Endodermal cell (in vitro differentiated cells): ENCODE measurements at regions not wholly inside any gene's neighbourhood (a gene's known extent, or its start where the extent isn't known, plus 50 kb on each side); places are given as distances from the start of the nearest gene placed in this dataset.

ENCODE experiments used
- DNase-seq: peaks from one replicate; pipeline ENCODE4 v3.0.0-alpha.2; 2017
- H3K27ac ChIP-seq: 2 replicates; pipeline ENCODE4 v1.5.1; 2013; ENCODE audit warnings: mild to moderate bottlenecking, low read depth, low read length, moderate library complexity
- H3K27me3 ChIP-seq: 2 replicates; pipeline ENCODE4 v1.6.1; 2013; ENCODE audit warnings: mild to moderate bottlenecking, low read length, moderate library complexity; ENCODE audit not compliant: insufficient read depth, control insufficient read depth, poor library complexity, severe bottlenecking
- H3K36me3 ChIP-seq: 2 replicates; pipeline ENCODE4 v1.7.0; 2013; ENCODE audit warnings: mild to moderate bottlenecking, low read length, moderate library complexity; ENCODE audit not compliant: control insufficient read depth, insufficient read depth
- H3K4me1 ChIP-seq: one replicate; pipeline ENCODE4 v1.7.0; 2013; ENCODE audit warnings: low read length; ENCODE audit not compliant: control insufficient read depth, insufficient read depth
- H3K4me3 ChIP-seq: 2 replicates; pipeline ENCODE4 v1.5.1; 2013; ENCODE audit warnings: mild to moderate bottlenecking, low read length, moderate library complexity
- H3K9ac ChIP-seq: 2 replicates; pipeline ENCODE4 v1.6.1; 2013; ENCODE audit warnings: mild to moderate bottlenecking, low read length, moderate library complexity; ENCODE audit not compliant: poor library complexity, severe bottlenecking; ENCODE audit errors: extremely low read depth
- H3K9me3 ChIP-seq: 2 replicates; pipeline ENCODE4 v1.6.1; 2013; ENCODE audit warnings: mild to moderate bottlenecking, low read length, moderate library complexity; ENCODE audit not compliant: control insufficient read depth
- H3K27ac Mint-ChIP-seq: 2 replicates; pipeline ENCODE4 v1.8.0; 2020; ENCODE audit warnings: mixed read lengths
- H3K27me3 Mint-ChIP-seq: 2 replicates; pipeline ENCODE4 v1.8.0; 2021; ENCODE audit warnings: mild to moderate bottlenecking, mixed read lengths; ENCODE audit not compliant: insufficient read depth
- H3K36me3 Mint-ChIP-seq: 2 replicates; pipeline ENCODE4 v1.8.0; 2020; ENCODE audit warnings: low read depth, mixed read lengths
- H3K4me1 Mint-ChIP-seq: 2 replicates; pipeline ENCODE4 v1.8.0; 2020; ENCODE audit warnings: mixed read lengths
- H3K4me3 Mint-ChIP-seq: 2 replicates; pipeline ENCODE4 v1.8.0; 2020; ENCODE audit warnings: mild to moderate bottlenecking, moderate library complexity, mixed read lengths
- H3K9me3 Mint-ChIP-seq: 2 replicates; pipeline ENCODE4 v1.8.0; 2020; ENCODE audit warnings: mild to moderate bottlenecking, mixed read lengths
- CTCF ChIP-seq: fragments of 200-600 bp; sonication (generic); conservative IDR thresholded peaks from 2 replicates; pipeline ENCODE4 v1.5.0; 2021; ENCODE audit warnings: antibody characterized with exemption, mild to moderate bottlenecking
- WGBS, 2 experiments: methylation state at CpG; one replicate each; pipeline versions ENCODE4 v1.1.5 to v1.1.7; 2013; ENCODE audit warnings: missing lambda C conversion rate in 2 of 2, mixed read lengths in 1 of 2; ENCODE audit not compliant: insufficient coverage in 1 of 2, insufficient read length in 1 of 2; 5-methylcytosine and 5-hydroxymethylcytosine counted together

GRCh38 chr2:238634701-238635357 lies 208.1 kb downstream of the ASB1 start:
- no peak overlapping the region for H3K27ac ChIP-seq
- no peak for DNase-seq
- no peak overlapping the region for H3K4me3 ChIP-seq
- H3K36me3 ChIP-seq: no peaks in the 10 kb centered on the region
- no peak for TF ChIP-seq CTCF
- no peaks in the 10 kb centered on the region for H3K9me3 Mint-ChIP-seq
- no peak overlapping the region for H3K27ac Mint-ChIP-seq
- peaks cover 1% of the 10 kb centered on the region for H3K27me3 Mint-ChIP-seq
- H3K4me1 Mint-ChIP-seq: no peaks in the 10 kb centered on the region
- no peaks in the 10 kb centered on the region for H3K4me1 ChIP-seq
- no peaks in the 10 kb centered on the region for H3K36me3 Mint-ChIP-seq
- no peak overlapping the region for H3K9ac ChIP-seq
- WGBS, 2 experiments: 89 to 95% methylated on average over 4 to 12 of the region's 12 CpGs
- no peaks in the 10 kb centered on the region for H3K27me3 ChIP-seq
- H3K4me3 Mint-ChIP-seq: no peak overlapping the region
- H3K9me3 ChIP-seq: no peaks in the 10 kb centered on the region

GRCh38 chr2:238635647-238636051 lies 208.9 kb downstream of the ASB1 start:
- no peak for TF ChIP-seq CTCF
- H3K4me3 ChIP-seq: no peak overlapping the region
- Mint-ChIP-seq H3K27me3 (peaks cover 1% of the 10 kb centered on the region), H3K27ac (no peak overlapping the region), H3K36me3 (no peaks in the 10 kb centered on the region), H3K4me3 (no peak overlapping the region), H3K9me3 (no peaks in the 10 kb centered on the region), H3K4me1 (no peaks in the 10 kb centered on the region)
- no peaks in the 10 kb centered on the region for H3K4me1 ChIP-seq
- 92 to 93% methylated on average over 2 to 8 of the region's 8 CpGs for WGBS, 2 experiments
- no peak overlapping the region for H3K9ac ChIP-seq
- no peaks in the 10 kb centered on the region for H3K36me3 ChIP-seq
- H3K27me3 ChIP-seq: no peaks in the 10 kb centered on the region
- H3K9me3 ChIP-seq: no peaks in the 10 kb centered on the region
- no peak for DNase-seq
- H3K27ac ChIP-seq: no peak overlapping the region

- Histone ChIP-seq H3K9me3 (no peaks in the 10 kb centered on the region), H3K27ac (no peak overlapping the region), H3K4me3 (no peak overlapping the region), H3K4me1 (no peaks in the 10 kb centered on the region), H3K36me3 (no peaks in the 10 kb centered on the region), H3K27me3 (no peaks in the 10 kb centered on the region), H3K9ac (no peak overlapping the region)
- TF ChIP-seq CTCF: no peak
- H3K36me3 Mint-ChIP-seq: no peaks in the 10 kb centered on the region
- H3K27ac Mint-ChIP-seq: no peak overlapping the region
- WGBS, 2 experiments: 92 to 94% methylated on average over 20 to 23 of the region's 23 CpGs
- H3K4me3 Mint-ChIP-seq: no peak overlapping the region
- no peaks in the 10 kb centered on the region for H3K9me3 Mint-ChIP-seq
- DNase-seq: no peak
- H3K27me3 Mint-ChIP-seq: peaks cover 1% of the 10 kb centered on the region
- no peaks in the 10 kb centered on the region for H3K4me1 Mint-ChIP-seq
Measured at GRCh38 chr2:238636269-238637073, 209.7 kb downstream of the ASB1 start.
